ENCODE measurements at regions not wholly inside any gene's neighbourhood (a gene's known extent, or its start where the extent isn't known, plus 50 kb on each side); places are given as distances from the start of the nearest gene placed in this dataset.

GRCh38 chr3:116863270-116863770, 153.7 kb downstream of the TUSC7 start:
- TF ChIP-seq SIN3A (IDR thresholded peaks at IDR 0.05; ENCODE audit: borderline replicate concordance, insufficient read depth, low read length) (no peak), REST (IDR thresholded peaks at IDR 0.05; ENCODE audit: insufficient read depth in 1 of 2, low read depth in 2 of 2, low read length in 2 of 2) (no peak), POLR2AphosphoS5 (IDR thresholded peaks at IDR 0.05; ENCODE audit: low read depth, low read length) (no peak), FOXP2 (optimal IDR thresholded peaks at IDR 0.05; ENCODE audit: borderline replicate concordance, extremely low read depth, extremely low read length, insufficient read depth) (no peak), TAF1 (IDR thresholded peaks at IDR 0.05; ENCODE audit: borderline replicate concordance, insufficient read depth, low read length) (no peak)

GRCh38 chr3:116863822-116864589, 154.4 kb downstream of the TUSC7 start:
- TF ChIP-seq TAF1 (IDR thresholded peaks at IDR 0.05; ENCODE audit: borderline replicate concordance, insufficient read depth, low read length), result no peak
- TF ChIP-seq REST (IDR thresholded peaks at IDR 0.05; ENCODE audit: insufficient read depth in 1 of 2, low read depth in 2 of 2, low read length in 2 of 2), result no peak
- no peak for TF ChIP-seq POLR2AphosphoS5 (IDR thresholded peaks at IDR 0.05; ENCODE audit: low read depth, low read length)
- no peak for TF ChIP-seq SIN3A (IDR thresholded peaks at IDR 0.05; ENCODE audit: borderline replicate concordance, insufficient read depth, low read length)
- no peak for TF ChIP-seq FOXP2 (optimal IDR thresholded peaks at IDR 0.05; ENCODE audit: borderline replicate concordance, extremely low read depth, extremely low read length, insufficient read depth)

GRCh38 chr3:116864590-116864927, 155.0 kb downstream of the TUSC7 start:
- TF ChIP-seq POLR2AphosphoS5 (IDR thresholded peaks at IDR 0.05; ENCODE audit: low read depth, low read length) (no peak), FOXP2 (optimal IDR thresholded peaks at IDR 0.05; ENCODE audit: borderline replicate concordance, extremely low read depth, extremely low read length, insufficient read depth) (no peak), TAF1 (IDR thresholded peaks at IDR 0.05; ENCODE audit: borderline replicate concordance, insufficient read depth, low read length) (no peak), SIN3A (IDR thresholded peaks at IDR 0.05; ENCODE audit: borderline replicate concordance, insufficient read depth, low read length) (no peak), REST (IDR thresholded peaks at IDR 0.05; ENCODE audit: insufficient read depth in 1 of 2, low read depth in 2 of 2, low read length in 2 of 2) (no peak)

GRCh38 chr3:116870379-116870778, 160.8 kb downstream of the TUSC7 start:
- TF ChIP-seq FOXP2 (optimal IDR thresholded peaks at IDR 0.05; ENCODE audit: borderline replicate concordance, extremely low read depth, extremely low read length, insufficient read depth), result no peak
- no peak for TF ChIP-seq SIN3A (IDR thresholded peaks at IDR 0.05; ENCODE audit: borderline replicate concordance, insufficient read depth, low read length)
- no peak for TF ChIP-seq TAF1 (IDR thresholded peaks at IDR 0.05; ENCODE audit: borderline replicate concordance, insufficient read depth, low read length)

GRCh38 chr3:116871905-116872304, 162.3 kb downstream of the TUSC7 start:
- TF ChIP-seq POLR2AphosphoS5 (IDR thresholded peaks at IDR 0.05; ENCODE audit: low read depth, low read length) (no peak), REST (IDR thresholded peaks at IDR 0.05; ENCODE audit: insufficient read depth in 1 of 2, low read depth in 2 of 2, low read length in 2 of 2) (no peak), FOXP2 (optimal IDR thresholded peaks at IDR 0.05; ENCODE audit: borderline replicate concordance, extremely low read depth, extremely low read length, insufficient read depth) (no peak), SIN3A (IDR thresholded peaks at IDR 0.05; ENCODE audit: borderline replicate concordance, insufficient read depth, low read length) (no peak), TAF1 (IDR thresholded peaks at IDR 0.05; ENCODE audit: borderline replicate concordance, insufficient read depth, low read length) (no peak)

Data from PFSK-1 (cell line).